ENCODE measurements at regions not wholly inside any gene's neighbourhood (a gene's known extent, or its start where the extent isn't known, plus 50 kb on each side); places are given as distances from the start of the nearest gene placed in this dataset.

- no peak for DNase-seq (ENCODE audit: low read depth)
Measured at GRCh38 chr1:53378061-53378460, 50.2 kb upstream of the LRP8 start.

- no peak for DNase-seq (ENCODE audit: low read depth)
Measured at GRCh38 chr1:53378932-53379661, 51.2 kb upstream of the LRP8 start.

GRCh38 chr1:53379662-53380002, 51.8 kb upstream of the LRP8 start:
- no peak for DNase-seq (ENCODE audit: low read depth)

- DNase-seq (ENCODE audit: low read depth) = no peak
Measured at GRCh38 chr1:53380296-53380695, 52.4 kb upstream of the LRP8 start.

- DNase-seq (ENCODE audit: low read depth) = no peak
Measured at GRCh38 chr1:53381790-53382401, 54.0 kb upstream of the LRP8 start.

GRCh38 chr1:53383136-53383870, 55.4 kb upstream of the LRP8 start:
- no peak for DNase-seq (ENCODE audit: low read depth)

GRCh38 chr1:53384796-53385195, 56.9 kb upstream of the LRP8 start:
- no peak for DNase-seq (ENCODE audit: low read depth)

GRCh38 chr1:53385276-53386225, 57.7 kb upstream of the LRP8 start:
- DNase-seq (ENCODE audit: low read depth) = no peak

GRCh38 chr1:53388963-53389362, 61.1 kb upstream of the LRP8 start:
- DNase-seq (ENCODE audit: low read depth) = no peak

- no peak for DNase-seq (ENCODE audit: low read depth)
Measured at GRCh38 chr1:53390261-53390660, 62.4 kb upstream of the LRP8 start.

- DNase-seq (ENCODE audit: low read depth) = no peak
Measured at GRCh38 chr1:53390736-53391135, 62.9 kb upstream of the LRP8 start.

GRCh38 chr1:53391296-53391695, 63.4 kb upstream of the LRP8 start:
- no peak for DNase-seq (ENCODE audit: low read depth)

- DNase-seq (ENCODE audit: low read depth) = no peak
Measured at GRCh38 chr1:53391982-53392381, 64.1 kb upstream of the LRP8 start.

- DNase-seq (ENCODE audit: low read depth) = no peak
Measured at GRCh38 chr1:53392460-53392859, 64.6 kb upstream of the LRP8 start.

- DNase-seq (ENCODE audit: low read depth) = peak; percentile 60
Measured at GRCh38 chr1:53393325-53393792, 65.5 kb upstream of the LRP8 start.

- DNase-seq (ENCODE audit: low read depth) = no peak
Measured at GRCh38 chr1:53394306-53394705, 64.9 kb upstream of the DMRTB1 start.

GRCh38 chr1:53395671-53396215, 63.5 kb upstream of the DMRTB1 start:
- DNase-seq (ENCODE audit: low read depth) = no peak

GRCh38 chr1:53396573-53397268, 62.5 kb upstream of the DMRTB1 start:
- no peak for DNase-seq (ENCODE audit: low read depth)

GRCh38 chr1:53398091-53398490, 61.1 kb upstream of the DMRTB1 start:
- DNase-seq (ENCODE audit: low read depth) = no peak

- no peak for DNase-seq (ENCODE audit: low read depth)
Measured at GRCh38 chr1:53398576-53399365, 60.4 kb upstream of the DMRTB1 start.

Measured in stimulated activated CD8-positive, alpha-beta memory T cell treated with anti-CD3 and anti-CD28 coated beads, Interleukin-12 subunit alpha, Interleukin-12 subunit beta, amount 100 ng/mL, for 1 hour (primary cell).